GM21576 (cell line): ENCODE measurements at regions not wholly inside any gene's neighbourhood (a gene's known extent, or its start where the extent isn't known, plus 50 kb on each side); places are given as distances from the start of the nearest gene placed in this dataset.

Experiments
- ATAC-seq: cut with Tn5 transposase; IDR thresholded peaks from one replicate; pipeline ENCODE4 v1.9.1; 2021; ENCODE audit warnings: mild to moderate bottlenecking, moderate library complexity; ENCODE audit not compliant: unreplicated experiment

- no peak for ATAC-seq
Measured at GRCh38 chrX:39642071-39642470, 455.7 kb downstream of the BCOR start.

- no peak for ATAC-seq
Measured at GRCh38 chrX:39643550-39643949, 454.2 kb downstream of the BCOR start.

- no peak for ATAC-seq
Measured at GRCh38 chrX:39645178-39645895, 452.4 kb downstream of the BCOR start.

GRCh38 chrX:39648548-39649254 lies 449.1 kb downstream of the BCOR start:
- no peak for ATAC-seq

GRCh38 chrX:39650768-39651347 lies 446.9 kb downstream of the BCOR start:
- no peak for ATAC-seq

- no peak for ATAC-seq
Measured at GRCh38 chrX:39652336-39652735, 445.4 kb downstream of the BCOR start.

GRCh38 chrX:39653691-39654090 lies 444.1 kb downstream of the BCOR start:
- no peak for ATAC-seq

- no peak for ATAC-seq
Measured at GRCh38 chrX:39654183-39654925, 443.4 kb downstream of the BCOR start.

- no peak for ATAC-seq
Measured at GRCh38 chrX:39654952-39655351, 442.8 kb downstream of the BCOR start.

- no peak for ATAC-seq
Measured at GRCh38 chrX:39661116-39661907, 436.4 kb downstream of the BCOR start.

GRCh38 chrX:39665830-39666518 lies 431.8 kb downstream of the BCOR start:
- ATAC-seq, result no peak

- ATAC-seq, result no peak
Measured at GRCh38 chrX:39667191-39667590, 430.6 kb downstream of the BCOR start.

- no peak for ATAC-seq
Measured at GRCh38 chrX:39667736-39668482, 429.8 kb downstream of the BCOR start.

- ATAC-seq, result no peak
Measured at GRCh38 chrX:39669668-39670067, 428.1 kb downstream of the BCOR start.

GRCh38 chrX:39670281-39670680 lies 427.5 kb downstream of the BCOR start:
- no peak for ATAC-seq

- ATAC-seq, result no peak
Measured at GRCh38 chrX:39672405-39672804, 425.4 kb downstream of the BCOR start.

- no peak for ATAC-seq
Measured at GRCh38 chrX:39674490-39675161, 423.1 kb downstream of the BCOR start.

GRCh38 chrX:39675162-39675553 lies 422.6 kb downstream of the BCOR start:
- ATAC-seq, result no peak

- no peak for ATAC-seq
Measured at GRCh38 chrX:39675619-39676018, 422.1 kb downstream of the BCOR start.
